DND-41 (cell line): ENCODE measurements at regions not wholly inside any gene's neighbourhood (a gene's known extent, or its start where the extent isn't known, plus 50 kb on each side); places are given as distances from the start of the nearest gene placed in this dataset.
"Not testable (repeated sequence)": the region's sequence is repeated elsewhere in the genome, so short reads cannot be mapped to it uniquely, and the experiment has no call there.

Experiments used
- ATAC-seq: fragments of 200-7000 bp; cut with Tn5 transposase; 3 replicates; pipeline ENCODE4 v1.9.1; 2021; ENCODE audit warnings: low read depth; ENCODE audit not compliant: insufficient read depth
- DNase-seq: peaks from one replicate; pipeline ENCODE4 v3.0.0-alpha.2; 2020
- H2AFZ ChIP-seq: 2 replicates; pipeline ENCODE4 v1.6.0; 2012; ENCODE audit warnings: low read depth, low read length
- H3K27ac ChIP-seq: 2 replicates; pipeline ENCODE4 v1.5.1; 2012; ENCODE audit warnings: low read length, inconsistent platforms
- H3K27me3 ChIP-seq: fragments of 200-600 bp; sonication (generic); 2 replicates; pipeline ENCODE4 v1.6.0; 2012; ENCODE audit warnings: low read length, mild to moderate bottlenecking, inconsistent platforms; ENCODE audit not compliant: insufficient read depth, poor library complexity
- H3K36me3 ChIP-seq: 2 replicates; pipeline ENCODE4 v1.5.1; 2012; ENCODE audit warnings: low read length, inconsistent platforms; ENCODE audit not compliant: insufficient read depth
- H3K4me1 ChIP-seq: 2 replicates; pipeline ENCODE4 v1.5.1; 2012; ENCODE audit warnings: mild to moderate bottlenecking, low read length; ENCODE audit not compliant: insufficient read depth
- H3K4me2 ChIP-seq: 2 replicates; pipeline ENCODE4 v1.6.0; 2012; ENCODE audit warnings: mild to moderate bottlenecking, moderate library complexity, low read length, inconsistent platforms; ENCODE audit not compliant: insufficient read depth
- H3K4me3 ChIP-seq, 2 experiments: fragments of 200-600 bp in 1 of 2; shearing (Covaris generic) in 1 of 2; 2 replicates each; pipeline ENCODE4 v1.5.1; 2012 to 2016; ENCODE audit warnings: inconsistent platforms in 2 of 2, low read length in 2 of 2, mild to moderate bottlenecking in 2 of 2, low read depth in 1 of 2, moderate library complexity in 1 of 2
- H3K79me2 ChIP-seq: 2 replicates; pipeline ENCODE4 v1.6.0; 2012; ENCODE audit warnings: low read length, inconsistent platforms; ENCODE audit not compliant: insufficient read depth
- H3K9ac ChIP-seq: 2 replicates; pipeline ENCODE4 v1.6.0; 2012; ENCODE audit warnings: low read depth, mild to moderate bottlenecking, inconsistent platforms, low read length, moderate library complexity
- H3K9me3 ChIP-seq: 2 replicates; pipeline ENCODE4 v1.5.1; 2012; ENCODE audit warnings: low read length, moderate library complexity, mild to moderate bottlenecking, inconsistent platforms; ENCODE audit not compliant: insufficient read depth, severe bottlenecking
- H4K20me1 ChIP-seq: 2 replicates; pipeline ENCODE4 v1.6.0; 2012; ENCODE audit warnings: low read length; ENCODE audit not compliant: insufficient read depth

DNA sequence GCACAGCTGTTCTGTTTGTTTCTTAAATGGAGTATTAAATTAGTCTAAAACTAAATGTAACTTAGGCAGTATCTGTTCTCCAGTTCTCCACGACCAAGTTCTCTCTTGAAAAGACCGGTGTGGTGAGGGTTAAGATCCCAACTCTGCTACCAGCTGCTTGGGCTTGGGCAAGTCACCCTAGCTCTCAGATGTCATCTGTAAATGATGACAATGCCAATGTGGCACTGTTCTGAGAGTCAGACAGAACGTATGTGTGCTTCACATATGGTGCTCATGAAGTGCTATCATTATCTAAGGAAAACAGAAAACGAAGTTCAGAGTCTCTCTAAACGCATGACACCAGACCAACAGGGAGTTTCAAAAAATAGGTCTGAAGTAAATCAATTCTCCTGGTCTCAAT lies 4025.0 kb upstream of the TPTE start:
- H3K9ac ChIP-seq, H3K4me2 ChIP-seq, H3K27me3 ChIP-seq, DNase-seq, H3K79me2 ChIP-seq, H3K27ac ChIP-seq, ATAC-seq, H3K36me3 ChIP-seq, H3K4me3 ChIP-seq, H3K9me3 ChIP-seq, H2AFZ ChIP-seq, H4K20me1 ChIP-seq, H3K4me1 ChIP-seq: not testable (repeated sequence)

DNA sequence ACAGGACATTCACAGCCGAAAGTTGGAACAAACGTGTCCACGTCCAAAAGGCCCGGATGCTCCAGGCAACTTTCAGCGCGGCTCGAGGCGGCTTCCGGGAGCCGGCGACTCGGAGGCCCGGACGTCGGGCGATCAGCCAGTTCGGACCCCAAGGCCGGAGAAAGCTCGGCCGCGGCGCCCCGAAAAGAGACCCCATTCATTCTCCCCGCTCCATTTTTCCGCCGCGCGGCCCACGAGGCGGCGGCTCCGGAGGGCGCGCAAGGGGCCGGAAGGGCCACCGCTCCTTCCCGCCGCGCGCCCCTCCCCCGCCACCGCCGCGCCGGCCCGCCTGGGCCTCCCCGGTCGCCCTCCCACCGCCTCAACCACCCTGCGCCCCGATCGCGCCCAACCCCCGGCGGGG lies 4022.7 kb upstream of the TPTE start:
- H2AFZ ChIP-seq, H3K27ac ChIP-seq, H4K20me1 ChIP-seq, H3K36me3 ChIP-seq, H3K4me1 ChIP-seq, H3K27me3 ChIP-seq, H3K4me2 ChIP-seq, H3K9me3 ChIP-seq, H3K79me2 ChIP-seq, ATAC-seq: not testable (repeated sequence)
- peak overlapping the region in 1 of 2 experiments; percentile 56; a peak in 3 of 4 replicates for H3K4me3 ChIP-seq
- DNase-seq, result peak; percentile 7
- peak overlapping the region; percentile 55 for H3K9ac ChIP-seq

DNA sequence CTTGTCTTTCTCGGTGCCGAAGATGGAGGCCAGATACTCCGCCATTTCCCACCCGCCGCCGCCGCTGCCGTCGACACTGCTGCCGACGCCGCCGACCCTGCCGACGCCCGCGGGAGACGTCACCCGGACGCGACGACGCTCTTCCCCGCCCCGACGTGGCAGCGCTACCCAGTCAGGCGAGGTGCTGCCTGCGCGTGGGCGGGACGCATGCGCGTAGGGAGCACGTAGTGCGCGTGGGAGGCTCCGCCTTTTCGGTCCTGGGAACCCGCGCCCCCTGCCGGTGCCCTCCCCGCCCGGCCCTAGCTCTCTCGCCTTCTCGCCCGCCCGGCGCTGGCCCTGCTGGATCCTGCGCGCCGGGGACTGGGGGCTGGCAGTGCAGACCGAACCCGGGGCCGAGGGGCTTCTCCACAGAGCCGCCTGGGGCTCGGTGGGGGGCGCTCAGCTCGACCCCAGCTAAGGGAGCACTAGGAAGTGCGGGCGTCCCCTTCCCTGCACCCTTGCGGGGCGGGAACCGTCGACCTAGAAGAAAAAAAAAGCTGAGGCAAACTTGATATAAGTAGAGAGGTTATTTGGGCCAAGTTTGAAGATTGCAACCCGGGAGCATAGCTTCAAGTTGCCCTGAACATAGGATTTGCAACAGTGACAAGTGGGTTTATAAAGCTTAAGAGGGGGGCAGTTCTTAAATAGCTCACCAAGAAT lies 4022.1 kb upstream of the TPTE start:
- H3K9ac ChIP-seq, result peak overlapping the region; percentile 55; the same call in 1 of the 2 replicates
- H3K79me2 ChIP-seq, H4K20me1 ChIP-seq, H3K4me2 ChIP-seq, H2AFZ ChIP-seq, H3K27ac ChIP-seq, H3K36me3 ChIP-seq, H3K27me3 ChIP-seq, H3K9me3 ChIP-seq, H3K4me1 ChIP-seq, H3K4me3 ChIP-seq: not testable (repeated sequence)
- DNase-seq, result peak; percentile 77
- peak; percentile 81 for ATAC-seq

DNA sequence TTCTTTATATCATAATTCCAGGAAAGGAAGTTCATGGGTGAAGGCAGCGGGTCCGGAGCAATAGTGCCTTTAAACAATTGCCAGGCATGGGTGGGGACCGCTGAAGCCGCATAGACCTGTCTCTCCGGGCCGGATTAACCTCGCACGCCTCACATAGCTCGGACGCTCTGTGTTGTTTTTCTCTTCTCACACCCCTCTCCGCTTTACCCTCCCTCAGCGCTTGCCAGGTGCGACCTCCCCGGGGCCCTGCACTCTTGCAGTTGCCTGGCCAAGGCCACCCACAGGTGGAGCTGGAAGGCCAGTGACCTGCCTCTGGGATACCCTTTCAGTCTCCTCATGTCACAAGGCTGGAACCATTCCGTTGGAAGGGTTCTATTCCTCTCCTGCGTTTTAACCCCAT lies 4021.5 kb upstream of the TPTE start:
- H3K4me2 ChIP-seq, H3K27ac ChIP-seq, H3K36me3 ChIP-seq, H3K4me3 ChIP-seq, DNase-seq, H3K27me3 ChIP-seq, H3K9ac ChIP-seq, H3K79me2 ChIP-seq, H3K9me3 ChIP-seq, H3K4me1 ChIP-seq, H4K20me1 ChIP-seq, H2AFZ ChIP-seq: not testable (repeated sequence)
- ATAC-seq, result peak; percentile 12; the same call in 1 of the 3 replicates

DNA sequence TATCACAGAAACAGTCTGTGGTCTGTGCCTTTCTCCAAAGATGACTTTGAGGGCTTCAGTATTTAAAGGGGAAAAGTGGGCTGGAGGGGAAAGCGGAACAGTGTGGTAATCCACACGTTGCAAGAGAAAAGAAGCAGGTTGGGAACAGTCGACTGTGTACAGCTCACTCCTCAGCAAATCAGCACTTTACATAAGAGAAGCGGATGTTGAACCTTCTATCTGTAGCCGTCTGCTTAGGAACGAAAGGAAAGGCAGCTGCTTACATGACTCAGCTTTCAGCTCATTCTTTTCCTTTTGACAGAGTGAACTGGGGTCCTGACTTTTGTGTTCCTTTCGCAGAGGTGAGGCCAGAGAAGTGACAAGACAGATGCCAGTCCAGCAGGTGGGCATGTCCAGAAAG lies 4020.7 kb upstream of the TPTE start:
- H3K79me2 ChIP-seq, result not testable (repeated sequence)

DNA sequence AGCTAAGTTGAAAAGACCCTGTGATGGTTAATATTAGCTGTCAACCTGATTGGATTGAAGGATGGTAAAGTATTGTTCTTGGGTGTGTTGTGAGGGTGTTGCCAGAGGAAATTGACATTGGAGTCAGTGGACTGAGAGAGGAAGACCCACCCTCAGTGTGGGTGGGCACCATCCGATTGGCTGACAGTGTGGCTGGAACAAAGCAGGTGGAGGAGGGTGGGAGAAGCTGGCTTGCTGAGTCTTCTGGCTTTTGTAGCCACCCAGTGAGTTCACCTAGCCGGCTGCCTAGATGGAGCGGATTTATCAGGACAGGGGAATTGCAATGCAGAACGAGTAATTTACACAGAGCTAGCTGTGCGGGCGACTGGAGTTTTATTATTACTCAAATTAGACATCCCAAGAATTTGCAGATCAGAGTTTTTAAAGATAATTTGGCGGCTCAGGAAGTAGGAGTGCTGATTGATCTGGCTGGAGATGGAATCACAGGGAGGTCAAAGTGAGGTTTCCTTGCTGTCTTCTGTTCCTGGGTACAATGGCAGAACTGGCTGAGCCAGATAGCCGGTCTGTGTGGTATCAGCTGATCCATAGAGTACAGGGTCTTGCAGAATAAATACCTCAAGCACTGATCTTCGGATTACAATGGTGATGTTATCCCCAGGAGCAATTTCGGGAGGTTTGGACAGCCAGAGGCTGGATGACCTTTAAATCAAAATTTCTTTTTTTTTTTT lies 4015.1 kb upstream of the TPTE start:
- ATAC-seq, H4K20me1 ChIP-seq: not testable (repeated sequence)

More for the DNA sequence above, 4020.7 kb upstream of the TPTE start:
- not testable (repeated sequence) for H3K9me3 ChIP-seq, H3K9ac ChIP-seq, H4K20me1 ChIP-seq, H3K27ac ChIP-seq, H3K4me1 ChIP-seq, H3K4me3 ChIP-seq, H3K36me3 ChIP-seq, H3K4me2 ChIP-seq, H2AFZ ChIP-seq, H3K27me3 ChIP-seq, DNase-seq
- ATAC-seq, result peak; percentile 66

DNA sequence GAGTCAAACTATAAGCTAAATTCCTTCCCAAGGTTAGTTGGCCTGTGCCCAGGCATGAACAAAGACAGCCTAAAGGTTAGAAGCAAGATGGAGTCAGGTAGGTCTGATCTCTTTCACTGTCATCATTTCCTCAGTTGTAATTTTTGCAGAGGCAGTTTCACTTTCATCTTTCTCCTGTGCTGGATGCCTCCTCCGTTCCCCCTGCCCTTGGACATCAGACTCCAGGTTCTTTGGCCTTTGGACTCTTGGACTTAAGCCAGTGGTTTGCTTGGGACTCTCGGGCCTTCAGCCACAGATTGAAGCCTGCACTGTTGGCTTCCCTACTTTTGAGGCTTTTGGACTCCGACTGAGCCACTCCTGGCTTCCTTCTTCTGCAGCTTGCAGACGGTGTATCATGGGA lies 4013.8 kb upstream of the TPTE start:
- not testable (repeated sequence) for H3K27ac ChIP-seq, H3K27me3 ChIP-seq, H4K20me1 ChIP-seq, H3K36me3 ChIP-seq, H3K4me2 ChIP-seq, H2AFZ ChIP-seq, H3K4me1 ChIP-seq, H3K9me3 ChIP-seq, H3K79me2 ChIP-seq, H3K9ac ChIP-seq, H3K4me3 ChIP-seq, ATAC-seq, DNase-seq

More for the DNA sequence above, 4015.1 kb upstream of the TPTE start:
- not testable (repeated sequence) for H3K36me3 ChIP-seq, H3K9ac ChIP-seq, H3K4me3 ChIP-seq, H3K4me2 ChIP-seq, H3K4me1 ChIP-seq, H3K79me2 ChIP-seq, DNase-seq, H3K27ac ChIP-seq, H3K27me3 ChIP-seq, H2AFZ ChIP-seq, H3K9me3 ChIP-seq

DNA sequence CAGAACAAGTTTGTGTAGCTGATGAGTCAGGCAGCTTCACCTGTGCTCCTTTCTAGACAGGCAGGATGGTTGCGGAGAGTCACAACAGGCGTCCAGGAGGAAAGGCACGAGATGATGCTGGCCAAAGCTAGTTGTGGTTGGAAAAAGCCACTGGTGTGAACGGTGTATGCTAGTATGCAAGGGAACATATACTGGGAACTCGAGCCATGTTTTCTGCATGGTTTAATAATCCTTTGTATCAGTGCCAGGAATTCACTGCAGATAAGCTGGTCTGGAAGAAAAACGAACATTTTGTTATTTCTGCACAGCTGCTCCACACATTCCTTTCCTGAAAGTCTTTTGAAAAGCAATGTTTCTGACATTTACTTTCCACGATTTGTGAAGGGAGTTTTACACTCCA lies 3999.6 kb upstream of the TPTE start:
- not testable (repeated sequence) for H4K20me1 ChIP-seq, H3K27ac ChIP-seq, H3K9me3 ChIP-seq, H3K36me3 ChIP-seq, ATAC-seq, H3K9ac ChIP-seq, DNase-seq, H3K4me2 ChIP-seq, H3K4me1 ChIP-seq, H3K27me3 ChIP-seq, H3K79me2 ChIP-seq, H3K4me3 ChIP-seq, H2AFZ ChIP-seq
